GM21723 (cell line): ENCODE measurements at regions not wholly inside any gene's neighbourhood (a gene's known extent, or its start where the extent isn't known, plus 50 kb on each side); places are given as distances from the start of the nearest gene placed in this dataset.
A peak's percentile ranks its signal among the peaks of the same experiment; 100 is the strongest.
"Not testable (repeated sequence)": the region's sequence is repeated elsewhere in the genome, so short reads cannot be mapped to it uniquely, and the experiment has no call there.

Experiments
- ATAC-seq: cut with Tn5 transposase; IDR thresholded peaks from one replicate; pipeline ENCODE4 v1.9.1; 2021; ENCODE audit warnings: mild to moderate bottlenecking, moderate library complexity; ENCODE audit not compliant: unreplicated experiment

GRCh38 chr6:144667532-144668503 lies 382.7 kb downstream of the UTRN start:
- peak; percentile 51 for ATAC-seq

- ATAC-seq: not testable (repeated sequence)
Measured at GRCh38 chr6:144670259-144670658, 385.1 kb downstream of the UTRN start.

GRCh38 chr6:144673807-144674206 lies 388.7 kb downstream of the UTRN start:
- ATAC-seq: no peak

- ATAC-seq: no peak
Measured at GRCh38 chr6:144675231-144675861, 390.2 kb downstream of the UTRN start.

GRCh38 chr6:144676310-144676709 lies 391.2 kb downstream of the UTRN start:
- ATAC-seq: not testable (repeated sequence)

- ATAC-seq: not testable (repeated sequence)
Measured at GRCh38 chr6:144677263-144677662, 392.1 kb downstream of the UTRN start.

- ATAC-seq: no peak
Measured at GRCh38 chr6:144678844-144679243, 393.7 kb downstream of the UTRN start.

GRCh38 chr6:144681334-144681733 lies 396.2 kb downstream of the UTRN start:
- no peak for ATAC-seq

GRCh38 chr6:144683216-144684070 lies 398.3 kb downstream of the UTRN start:
- ATAC-seq: no peak

- ATAC-seq: no peak
Measured at GRCh38 chr6:144688713-144689112, 403.6 kb downstream of the UTRN start.

- no peak for ATAC-seq
Measured at GRCh38 chr6:144689503-144690040, 404.4 kb downstream of the UTRN start.

GRCh38 chr6:144690133-144690532 lies 405.0 kb downstream of the UTRN start:
- ATAC-seq: no peak

GRCh38 chr6:144690666-144691065 lies 405.5 kb downstream of the UTRN start:
- ATAC-seq: no peak

- ATAC-seq: not testable (repeated sequence)
Measured at GRCh38 chr6:144692050-144692449, 406.9 kb downstream of the UTRN start.

- no peak for ATAC-seq
Measured at GRCh38 chr6:144695858-144696533, 410.9 kb downstream of the UTRN start.

- ATAC-seq: no peak
Measured at GRCh38 chr6:144696610-144697368, 411.7 kb downstream of the UTRN start.

- ATAC-seq: no peak
Measured at GRCh38 chr6:144697369-144697760, 412.2 kb downstream of the UTRN start.

GRCh38 chr6:144697801-144698200 lies 412.7 kb downstream of the UTRN start:
- no peak for ATAC-seq

- no peak for ATAC-seq
Measured at GRCh38 chr6:144702781-144703180, 417.6 kb downstream of the UTRN start.

GRCh38 chr6:144710207-144710606 lies 425.1 kb downstream of the UTRN start:
- ATAC-seq: no peak
